Endodermal cell (in vitro differentiated cells): ENCODE measurements at regions not wholly inside any gene's neighbourhood (a gene's known extent, or its start where the extent isn't known, plus 50 kb on each side); places are given as distances from the start of the nearest gene placed in this dataset.

ENCODE experiments used
- DNase-seq: peaks from one replicate; pipeline ENCODE4 v3.0.0-alpha.2; 2017
- H3K27ac ChIP-seq: 2 replicates; pipeline ENCODE4 v1.5.1; 2013; ENCODE audit warnings: mild to moderate bottlenecking, low read depth, low read length, moderate library complexity
- H3K27me3 ChIP-seq: 2 replicates; pipeline ENCODE4 v1.6.1; 2013; ENCODE audit warnings: mild to moderate bottlenecking, low read length, moderate library complexity; ENCODE audit not compliant: insufficient read depth, control insufficient read depth, poor library complexity, severe bottlenecking
- H3K36me3 ChIP-seq: 2 replicates; pipeline ENCODE4 v1.7.0; 2013; ENCODE audit warnings: mild to moderate bottlenecking, low read length, moderate library complexity; ENCODE audit not compliant: control insufficient read depth, insufficient read depth
- H3K4me1 ChIP-seq: one replicate; pipeline ENCODE4 v1.7.0; 2013; ENCODE audit warnings: low read length; ENCODE audit not compliant: control insufficient read depth, insufficient read depth
- H3K4me3 ChIP-seq: 2 replicates; pipeline ENCODE4 v1.5.1; 2013; ENCODE audit warnings: mild to moderate bottlenecking, low read length, moderate library complexity
- H3K9ac ChIP-seq: 2 replicates; pipeline ENCODE4 v1.6.1; 2013; ENCODE audit warnings: mild to moderate bottlenecking, low read length, moderate library complexity; ENCODE audit not compliant: poor library complexity, severe bottlenecking; ENCODE audit errors: extremely low read depth
- H3K9me3 ChIP-seq: 2 replicates; pipeline ENCODE4 v1.6.1; 2013; ENCODE audit warnings: mild to moderate bottlenecking, low read length, moderate library complexity; ENCODE audit not compliant: control insufficient read depth
- H3K27ac Mint-ChIP-seq: 2 replicates; pipeline ENCODE4 v1.8.0; 2020; ENCODE audit warnings: mixed read lengths
- H3K27me3 Mint-ChIP-seq: 2 replicates; pipeline ENCODE4 v1.8.0; 2021; ENCODE audit warnings: mild to moderate bottlenecking, mixed read lengths; ENCODE audit not compliant: insufficient read depth
- H3K36me3 Mint-ChIP-seq: 2 replicates; pipeline ENCODE4 v1.8.0; 2020; ENCODE audit warnings: low read depth, mixed read lengths
- H3K4me1 Mint-ChIP-seq: 2 replicates; pipeline ENCODE4 v1.8.0; 2020; ENCODE audit warnings: mixed read lengths
- H3K4me3 Mint-ChIP-seq: 2 replicates; pipeline ENCODE4 v1.8.0; 2020; ENCODE audit warnings: mild to moderate bottlenecking, moderate library complexity, mixed read lengths
- H3K9me3 Mint-ChIP-seq: 2 replicates; pipeline ENCODE4 v1.8.0; 2020; ENCODE audit warnings: mild to moderate bottlenecking, mixed read lengths
- CTCF ChIP-seq: fragments of 200-600 bp; sonication (generic); conservative IDR thresholded peaks from 2 replicates; pipeline ENCODE4 v1.5.0; 2021; ENCODE audit warnings: antibody characterized with exemption, mild to moderate bottlenecking
- WGBS, 2 experiments: methylation state at CpG; one replicate each; pipeline versions ENCODE4 v1.1.5 to v1.1.7; 2013; ENCODE audit warnings: missing lambda C conversion rate in 2 of 2, mixed read lengths in 1 of 2; ENCODE audit not compliant: insufficient coverage in 1 of 2, insufficient read length in 1 of 2; 5-methylcytosine and 5-hydroxymethylcytosine counted together

DNA sequence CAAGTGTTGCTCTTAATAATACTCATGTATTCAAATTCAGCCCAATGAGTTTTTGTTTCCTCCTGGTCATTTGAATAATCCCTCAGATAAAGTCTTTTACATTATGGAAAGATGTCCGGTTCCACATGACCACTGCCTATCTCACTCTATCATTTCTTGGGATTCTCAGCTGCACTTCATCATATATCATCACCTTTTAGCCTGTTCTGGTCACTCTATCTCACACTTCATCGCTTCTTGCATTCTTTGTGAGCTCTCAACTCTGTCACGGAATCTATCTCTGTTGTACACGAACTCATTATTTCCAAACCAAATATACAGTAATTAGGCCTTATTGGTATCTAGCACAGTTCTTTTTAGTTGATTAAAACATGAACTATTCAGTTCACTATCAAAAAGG, 126.9 kb upstream of the HAND2 start:
- Histone ChIP-seq H3K27me3 (no peaks in the 10 kb centered on the region), H3K4me3 (no peak overlapping the region), H3K4me1 (no peaks in the 10 kb centered on the region), H3K9me3 (peaks cover 10% of the 10 kb centered on the region), H3K36me3 (no peaks in the 10 kb centered on the region), H3K9ac (no peak overlapping the region), H3K27ac (no peak overlapping the region)
- WGBS, 2 experiments = 80 to 95% methylated on average over 2 to 4 of the region's 4 CpGs
- Mint-ChIP-seq H3K4me1 (no peaks in the 10 kb centered on the region), H3K27me3 (peaks cover 3% of the 10 kb centered on the region), H3K36me3 (peaks cover 3% of the 10 kb centered on the region), H3K4me3 (no peak overlapping the region), H3K27ac (no peak overlapping the region), H3K9me3 (peaks cover 14% of the 10 kb centered on the region)
- no peak for TF ChIP-seq CTCF
- DNase-seq = no peak

- Histone ChIP-seq H3K4me1 (no peaks in the 10 kb centered on the region), H3K27me3 (no peaks in the 10 kb centered on the region), H3K36me3 (no peaks in the 10 kb centered on the region), H3K27ac (no peak overlapping the region), H3K9ac (no peak overlapping the region), H3K9me3 (no peaks in the 10 kb centered on the region), H3K4me3 (no peak overlapping the region)
- Mint-ChIP-seq H3K4me3 (no peak overlapping the region), H3K36me3 (no peaks in the 10 kb centered on the region), H3K9me3 (no peaks in the 10 kb centered on the region), H3K4me1 (no peaks in the 10 kb centered on the region), H3K27me3 (peaks cover 3% of the 10 kb centered on the region), H3K27ac (no peak overlapping the region)
- DNase-seq = no peak
- 87 to 89% methylated on average over 4 to 6 of the region's 6 CpGs for WGBS, 2 experiments
- no peak for TF ChIP-seq CTCF
Observed at GRCh38 chr4:173652283-173652931, 122.4 kb upstream of the HAND2 start.

DNA sequence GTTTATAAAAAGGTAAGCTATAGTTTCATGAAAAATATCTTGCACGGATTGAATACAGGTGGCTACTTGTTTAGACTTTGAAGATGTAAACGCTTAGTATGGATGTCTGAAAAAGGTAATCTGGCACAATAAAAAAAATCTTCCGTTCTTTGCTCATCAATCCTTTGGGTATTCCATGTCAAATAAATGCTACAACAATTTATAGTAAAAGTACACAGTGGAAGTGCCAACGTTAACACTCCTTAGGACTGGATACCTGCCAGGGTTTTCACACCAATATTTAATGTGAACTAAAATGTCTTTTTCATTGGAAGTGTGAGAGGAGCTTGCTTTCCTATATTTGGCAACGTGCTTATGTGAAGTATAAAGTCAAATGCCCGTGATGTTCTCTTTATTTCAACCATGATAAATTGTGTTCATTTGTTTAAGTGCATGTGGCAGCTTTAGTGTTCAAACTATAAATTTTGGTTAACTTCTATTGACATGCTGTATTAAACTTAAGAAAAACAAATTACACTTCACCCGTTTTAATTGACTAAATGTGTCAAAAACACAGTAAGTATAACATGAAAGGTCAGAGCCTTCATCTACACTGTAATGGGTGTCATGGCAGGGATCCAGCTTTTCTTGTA, 121.7 kb upstream of the HAND2 start:
- H3K4me1 ChIP-seq = no peaks in the 10 kb centered on the region
- Mint-ChIP-seq H3K27ac (no peak overlapping the region), H3K27me3 (peaks cover 1% of the 10 kb centered on the region), H3K9me3 (no peaks in the 10 kb centered on the region), H3K4me1 (no peaks in the 10 kb centered on the region), H3K36me3 (no peaks in the 10 kb centered on the region), H3K4me3 (no peak overlapping the region)
- WGBS, 2 experiments = 91 to 98% methylated on average over 5 to 7 of the region's 7 CpGs
- H3K4me3 ChIP-seq = no peak overlapping the region
- H3K36me3 ChIP-seq = no peaks in the 10 kb centered on the region
- no peak for TF ChIP-seq CTCF
- no peak overlapping the region for H3K27ac ChIP-seq
- DNase-seq = no peak
- H3K9me3 ChIP-seq = no peaks in the 10 kb centered on the region
- H3K27me3 ChIP-seq = no peaks in the 10 kb centered on the region
- no peak overlapping the region for H3K9ac ChIP-seq
